GM21360 (cell line): ENCODE measurements at regions not wholly inside any gene's neighbourhood (a gene's known extent, or its start where the extent isn't known, plus 50 kb on each side); places are given as distances from the start of the nearest gene placed in this dataset.

Experiments
- ATAC-seq: cut with Tn5 transposase; IDR thresholded peaks from one replicate; pipeline ENCODE4 v1.9.1; 2021; ENCODE audit warnings: mild to moderate bottlenecking, moderate library complexity; ENCODE audit not compliant: unreplicated experiment

GRCh38 chr1:193565971-193566577 is 379.7 kb upstream of the B3GALT2 start:
- ATAC-seq = no peak

GRCh38 chr1:193562121-193562520 is 375.7 kb upstream of the B3GALT2 start:
- no peak for ATAC-seq

GRCh38 chr1:193558491-193559028 is 372.1 kb upstream of the B3GALT2 start:
- no peak for ATAC-seq

GRCh38 chr1:193555662-193556441 is 369.4 kb upstream of the B3GALT2 start:
- ATAC-seq = no peak

- no peak for ATAC-seq
These were observed 367.2 kb upstream of the B3GALT2 start for GRCh38 chr1:193553564-193553963.

- no peak for ATAC-seq
These were observed 365.9 kb upstream of the B3GALT2 start for GRCh38 chr1:193552274-193552673.

- no peak for ATAC-seq
These were observed 362.7 kb upstream of the B3GALT2 start for GRCh38 chr1:193549081-193549480.

- ATAC-seq = no peak
These were observed 358.8 kb upstream of the B3GALT2 start for GRCh38 chr1:193545171-193545570.

- no peak for ATAC-seq
These were observed 356.8 kb upstream of the B3GALT2 start for GRCh38 chr1:193543259-193543658.

- ATAC-seq = no peak
These were observed 356.3 kb upstream of the B3GALT2 start for GRCh38 chr1:193542690-193543089.

GRCh38 chr1:193540511-193540910 is 354.1 kb upstream of the B3GALT2 start:
- ATAC-seq = peak; percentile 0

- peak; percentile 53 for ATAC-seq
These were observed 353.5 kb upstream of the B3GALT2 start for GRCh38 chr1:193539731-193540459.

- no peak for ATAC-seq
These were observed 352.3 kb upstream of the B3GALT2 start for GRCh38 chr1:193538680-193539079.

- no peak for ATAC-seq
These were observed 351.6 kb upstream of the B3GALT2 start for GRCh38 chr1:193538003-193538354.

GRCh38 chr1:193537266-193538002 is 351.0 kb upstream of the B3GALT2 start:
- peak; percentile 88 for ATAC-seq

GRCh38 chr1:193533853-193534252 is 347.4 kb upstream of the B3GALT2 start:
- no peak for ATAC-seq

- ATAC-seq = no peak
These were observed 339.7 kb upstream of the B3GALT2 start for GRCh38 chr1:193525917-193526710.

GRCh38 chr1:193525411-193525810 is 339.0 kb upstream of the B3GALT2 start:
- no peak for ATAC-seq

- ATAC-seq = no peak
These were observed 338.2 kb upstream of the B3GALT2 start for GRCh38 chr1:193524616-193525015.

- no peak for ATAC-seq
These were observed 337.6 kb upstream of the B3GALT2 start for GRCh38 chr1:193524021-193524420.
